SK-N-SH (cell line): ENCODE measurements at regions not wholly inside any gene's neighbourhood (a gene's known extent, or its start where the extent isn't known, plus 50 kb on each side); places are given as distances from the start of the nearest gene placed in this dataset.

ENCODE experiments used
- JUND ChIP-seq: IDR thresholded peaks from 2 replicates; pipeline ENCODE4 v1.4.0; 2012
- TF ChIP-seq, protein P1 (sequence below): fragments of 200-600 bp; sonication (generic); IDR thresholded peaks from 2 replicates; pipeline ENCODE4 v1.6.1; 2017; ENCODE audit warnings: antibody characterized with exemption, mild to moderate bottlenecking, moderate library complexity
- TF ChIP-seq, protein P2 (sequence below): IDR thresholded peaks from 2 replicates; pipeline ENCODE4 v1.6.1; 2012; ENCODE audit warnings: mild to moderate bottlenecking, low read depth, low read length, moderate library complexity

DNA sequence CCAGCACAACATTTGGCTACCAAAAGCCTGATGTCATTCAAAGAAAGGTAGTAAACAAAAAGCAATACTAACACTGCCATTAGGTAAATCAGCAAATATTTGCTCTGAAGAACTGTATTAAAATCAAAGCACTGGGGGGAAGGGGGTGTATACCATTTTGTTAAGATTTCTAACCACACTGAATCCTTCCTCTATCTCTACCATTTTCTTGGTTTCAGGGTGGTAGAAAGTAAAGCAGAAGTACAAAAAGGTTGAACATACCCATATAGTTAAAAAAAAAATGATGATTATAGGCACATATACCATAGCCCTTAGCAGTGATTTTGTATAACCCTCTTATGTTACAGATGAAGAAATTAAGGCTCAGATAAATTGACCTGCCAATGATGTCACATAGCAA, 437.6 kb downstream of the ZEB2 start:
- TF ChIP-seq, protein P1, sequence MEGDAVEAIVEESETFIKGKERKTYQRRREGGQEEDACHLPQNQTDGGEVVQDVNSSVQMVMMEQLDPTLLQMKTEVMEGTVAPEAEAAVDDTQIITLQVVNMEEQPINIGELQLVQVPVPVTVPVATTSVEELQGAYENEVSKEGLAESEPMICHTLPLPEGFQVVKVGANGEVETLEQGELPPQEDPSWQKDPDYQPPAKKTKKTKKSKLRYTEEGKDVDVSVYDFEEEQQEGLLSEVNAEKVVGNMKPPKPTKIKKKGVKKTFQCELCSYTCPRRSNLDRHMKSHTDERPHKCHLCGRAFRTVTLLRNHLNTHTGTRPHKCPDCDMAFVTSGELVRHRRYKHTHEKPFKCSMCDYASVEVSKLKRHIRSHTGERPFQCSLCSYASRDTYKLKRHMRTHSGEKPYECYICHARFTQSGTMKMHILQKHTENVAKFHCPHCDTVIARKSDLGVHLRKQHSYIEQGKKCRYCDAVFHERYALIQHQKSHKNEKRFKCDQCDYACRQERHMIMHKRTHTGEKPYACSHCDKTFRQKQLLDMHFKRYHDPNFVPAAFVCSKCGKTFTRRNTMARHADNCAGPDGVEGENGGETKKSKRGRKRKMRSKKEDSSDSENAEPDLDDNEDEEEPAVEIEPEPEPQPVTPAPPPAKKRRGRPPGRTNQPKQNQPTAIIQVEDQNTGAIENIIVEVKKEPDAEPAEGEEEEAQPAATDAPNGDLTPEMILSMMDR: no peak
- TF ChIP-seq, protein P2, sequence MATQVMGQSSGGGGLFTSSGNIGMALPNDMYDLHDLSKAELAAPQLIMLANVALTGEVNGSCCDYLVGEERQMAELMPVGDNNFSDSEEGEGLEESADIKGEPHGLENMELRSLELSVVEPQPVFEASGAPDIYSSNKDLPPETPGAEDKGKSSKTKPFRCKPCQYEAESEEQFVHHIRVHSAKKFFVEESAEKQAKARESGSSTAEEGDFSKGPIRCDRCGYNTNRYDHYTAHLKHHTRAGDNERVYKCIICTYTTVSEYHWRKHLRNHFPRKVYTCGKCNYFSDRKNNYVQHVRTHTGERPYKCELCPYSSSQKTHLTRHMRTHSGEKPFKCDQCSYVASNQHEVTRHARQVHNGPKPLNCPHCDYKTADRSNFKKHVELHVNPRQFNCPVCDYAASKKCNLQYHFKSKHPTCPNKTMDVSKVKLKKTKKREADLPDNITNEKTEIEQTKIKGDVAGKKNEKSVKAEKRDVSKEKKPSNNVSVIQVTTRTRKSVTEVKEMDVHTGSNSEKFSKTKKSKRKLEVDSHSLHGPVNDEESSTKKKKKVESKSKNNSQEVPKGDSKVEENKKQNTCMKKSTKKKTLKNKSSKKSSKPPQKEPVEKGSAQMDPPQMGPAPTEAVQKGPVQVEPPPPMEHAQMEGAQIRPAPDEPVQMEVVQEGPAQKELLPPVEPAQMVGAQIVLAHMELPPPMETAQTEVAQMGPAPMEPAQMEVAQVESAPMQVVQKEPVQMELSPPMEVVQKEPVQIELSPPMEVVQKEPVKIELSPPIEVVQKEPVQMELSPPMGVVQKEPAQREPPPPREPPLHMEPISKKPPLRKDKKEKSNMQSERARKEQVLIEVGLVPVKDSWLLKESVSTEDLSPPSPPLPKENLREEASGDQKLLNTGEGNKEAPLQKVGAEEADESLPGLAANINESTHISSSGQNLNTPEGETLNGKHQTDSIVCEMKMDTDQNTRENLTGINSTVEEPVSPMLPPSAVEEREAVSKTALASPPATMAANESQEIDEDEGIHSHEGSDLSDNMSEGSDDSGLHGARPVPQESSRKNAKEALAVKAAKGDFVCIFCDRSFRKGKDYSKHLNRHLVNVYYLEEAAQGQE: no peak
- no peak for TF ChIP-seq JUND
